Kidney epithelial cell (primary cell): ENCODE measurements at regions not wholly inside any gene's neighbourhood (a gene's known extent, or its start where the extent isn't known, plus 50 kb on each side); places are given as distances from the start of the nearest gene placed in this dataset.

Experiments
- DNase-seq: peaks from one replicate; pipeline ENCODE4 v3.0.0-alpha.2; 2010; ENCODE audit warnings: low read depth
- H3K27me3 ChIP-seq: 2 replicates; pipeline ENCODE4 v1.6.0; 2011; ENCODE audit warnings: low read length; ENCODE audit not compliant: control insufficient read depth, insufficient read depth
- H3K36me3 ChIP-seq: 2 replicates; pipeline ENCODE4 v1.5.1; 2011; ENCODE audit warnings: low read length; ENCODE audit not compliant: control insufficient read depth, insufficient read depth
- H3K4me3 ChIP-seq: 2 replicates; pipeline ENCODE4 v1.5.1; 2011; ENCODE audit warnings: low read depth, mild to moderate bottlenecking, control low read depth, low read length
- TF ChIP-seq, protein P1 (sequence below): IDR thresholded peaks from 2 replicates; pipeline ENCODE4 v1.5.1; 2011; ENCODE audit warnings: mild to moderate bottlenecking, moderate library complexity, low read length, control low read depth, inconsistent platforms; ENCODE audit not compliant: insufficient read depth, poor library complexity, severe bottlenecking

GRCh38 chr3:117752984-117753717, 1043.6 kb downstream of the TUSC7 start:
- Histone ChIP-seq H3K4me3 (no peak overlapping the region), H3K36me3 (no peaks in the 10 kb centered on the region), H3K27me3 (no peaks in the 10 kb centered on the region)
- no peak for DNase-seq
- TF ChIP-seq, protein P1, sequence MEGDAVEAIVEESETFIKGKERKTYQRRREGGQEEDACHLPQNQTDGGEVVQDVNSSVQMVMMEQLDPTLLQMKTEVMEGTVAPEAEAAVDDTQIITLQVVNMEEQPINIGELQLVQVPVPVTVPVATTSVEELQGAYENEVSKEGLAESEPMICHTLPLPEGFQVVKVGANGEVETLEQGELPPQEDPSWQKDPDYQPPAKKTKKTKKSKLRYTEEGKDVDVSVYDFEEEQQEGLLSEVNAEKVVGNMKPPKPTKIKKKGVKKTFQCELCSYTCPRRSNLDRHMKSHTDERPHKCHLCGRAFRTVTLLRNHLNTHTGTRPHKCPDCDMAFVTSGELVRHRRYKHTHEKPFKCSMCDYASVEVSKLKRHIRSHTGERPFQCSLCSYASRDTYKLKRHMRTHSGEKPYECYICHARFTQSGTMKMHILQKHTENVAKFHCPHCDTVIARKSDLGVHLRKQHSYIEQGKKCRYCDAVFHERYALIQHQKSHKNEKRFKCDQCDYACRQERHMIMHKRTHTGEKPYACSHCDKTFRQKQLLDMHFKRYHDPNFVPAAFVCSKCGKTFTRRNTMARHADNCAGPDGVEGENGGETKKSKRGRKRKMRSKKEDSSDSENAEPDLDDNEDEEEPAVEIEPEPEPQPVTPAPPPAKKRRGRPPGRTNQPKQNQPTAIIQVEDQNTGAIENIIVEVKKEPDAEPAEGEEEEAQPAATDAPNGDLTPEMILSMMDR, result no peak

- H3K27me3 ChIP-seq, result no peaks in the 10 kb centered on the region
- DNase-seq, result no peak
- H3K36me3 ChIP-seq, result no peaks in the 10 kb centered on the region
- TF ChIP-seq, protein P1, result no peak
- no peak overlapping the region for H3K4me3 ChIP-seq
Measured at GRCh38 chr3:117754058-117754457, 1044.5 kb downstream of the TUSC7 start.

DNA sequence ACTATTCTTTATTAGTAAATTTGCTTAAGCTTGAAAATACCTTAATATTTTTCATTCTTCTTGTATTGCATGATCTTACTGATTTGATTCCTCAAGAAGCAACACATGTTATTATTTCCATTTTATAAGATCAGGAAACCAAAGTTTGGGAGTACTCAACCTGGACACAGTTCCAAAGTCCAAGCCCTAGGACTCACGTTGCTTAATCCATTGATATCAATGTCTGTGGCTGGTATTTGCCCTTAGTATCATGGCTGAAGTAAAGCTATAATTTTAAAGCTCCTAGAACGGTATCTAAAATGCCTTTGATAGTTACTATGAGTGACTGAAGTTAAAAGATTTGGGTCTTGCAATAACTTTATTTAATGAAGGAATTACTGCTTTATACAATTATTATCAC, 1045.3 kb downstream of the TUSC7 start:
- TF ChIP-seq, protein P1, result no peak
- Histone ChIP-seq H3K36me3 (no peaks in the 10 kb centered on the region), H3K4me3 (no peak overlapping the region), H3K27me3 (no peaks in the 10 kb centered on the region)
- DNase-seq, result no peak

DNA sequence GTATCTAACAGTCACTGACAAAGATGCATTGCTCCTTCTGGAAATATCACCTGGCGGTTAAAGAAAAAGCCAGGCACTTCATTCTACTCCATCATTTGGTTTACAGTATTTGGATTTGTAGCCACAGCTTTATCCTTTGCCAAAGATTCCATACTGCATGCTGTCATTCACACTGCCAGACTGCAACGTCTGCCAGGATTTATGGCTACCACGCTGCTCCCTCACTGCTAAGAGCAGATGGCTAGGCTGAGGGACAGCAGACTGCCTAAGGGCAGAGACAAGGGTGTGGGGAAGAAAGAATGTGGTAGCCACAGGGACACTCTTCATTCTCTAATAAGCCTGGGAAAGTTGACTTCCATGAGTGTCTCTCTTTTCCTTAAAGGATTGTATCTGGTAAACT, 1047.0 kb downstream of the TUSC7 start:
- no peak for DNase-seq
- H3K4me3 ChIP-seq, result no peak overlapping the region
- TF ChIP-seq, protein P1, result no peak
- no peaks in the 10 kb centered on the region for H3K36me3 ChIP-seq
- no peaks in the 10 kb centered on the region for H3K27me3 ChIP-seq

DNA sequence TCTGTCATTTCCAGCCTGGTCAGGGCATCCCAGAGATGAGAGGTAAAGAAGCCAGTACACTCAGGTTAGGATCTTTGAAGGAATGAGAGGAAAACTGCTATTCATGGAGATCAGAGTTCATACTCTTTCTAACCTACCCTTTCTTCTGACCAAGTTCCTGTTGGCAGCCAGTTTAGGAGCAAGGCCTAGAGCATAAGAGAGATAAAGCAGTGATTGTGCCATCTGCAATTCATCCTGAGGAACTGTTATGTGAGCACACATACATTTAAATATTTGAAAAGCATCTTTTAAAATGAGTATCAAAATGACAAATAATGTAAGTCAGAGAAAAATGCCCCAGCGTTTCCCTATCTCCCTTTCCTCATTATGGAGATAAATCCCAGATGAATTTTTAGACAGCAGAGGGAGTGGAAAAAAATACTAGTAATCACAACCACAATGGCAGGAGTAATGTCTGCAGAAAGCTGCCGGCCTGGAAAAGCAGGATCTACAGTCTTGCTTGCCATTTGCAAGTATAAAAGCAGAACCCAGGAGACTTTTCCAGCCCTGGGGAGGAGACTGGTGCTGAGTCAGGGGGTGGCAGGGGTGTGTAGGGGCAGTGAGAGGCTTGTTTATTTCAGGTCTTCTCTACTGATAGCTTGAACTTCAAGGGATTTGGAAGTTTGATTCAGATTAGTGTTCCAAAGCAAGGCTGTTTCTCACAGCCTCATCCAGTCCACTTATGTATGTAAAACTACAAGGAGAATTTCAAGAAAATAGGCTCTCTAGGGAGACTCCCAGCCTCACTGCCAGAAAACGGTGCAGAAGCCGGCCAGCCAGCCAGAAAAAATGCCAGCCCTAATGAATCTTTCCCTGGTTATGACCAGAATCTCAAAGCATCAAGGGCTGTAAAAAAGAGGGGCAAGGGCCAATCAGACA, 1052.4 kb downstream of the TUSC7 start:
- no peaks in the 10 kb centered on the region for H3K27me3 ChIP-seq

More for the DNA sequence above, 1052.4 kb downstream of the TUSC7 start:
- Histone ChIP-seq H3K4me3 (no peak overlapping the region), H3K36me3 (no peaks in the 10 kb centered on the region)
- TF ChIP-seq, protein P1, result no peak
- no peak for DNase-seq
